GM19468 (cell line): ENCODE measurements at regions not wholly inside any gene's neighbourhood (a gene's known extent, or its start where the extent isn't known, plus 50 kb on each side); places are given as distances from the start of the nearest gene placed in this dataset.

Source experiments
- ATAC-seq: cut with Tn5 transposase; IDR thresholded peaks from one replicate; pipeline ENCODE4 v1.9.1; 2021; ENCODE audit warnings: mild to moderate bottlenecking, moderate library complexity, moderate number of reproducible peaks; ENCODE audit not compliant: unreplicated experiment; ENCODE audit errors: extremely low read depth

GRCh38 chr2:157196956-157197355 lies 60.5 kb upstream of the GALNT5 start:
- no peak for ATAC-seq

GRCh38 chr2:157197848-157198247 lies 59.7 kb upstream of the GALNT5 start:
- ATAC-seq, result no peak

GRCh38 chr2:157203651-157204050 lies 53.9 kb upstream of the GALNT5 start:
- no peak for ATAC-seq

GRCh38 chr2:157204401-157204800 lies 53.1 kb upstream of the GALNT5 start:
- no peak for ATAC-seq

GRCh38 chr2:157206916-157207315 lies 50.6 kb upstream of the GALNT5 start:
- ATAC-seq, result no peak
